Adrenal gland (tissue), 5 donors: ENCODE measurements at regions not wholly inside any gene's neighbourhood (a gene's known extent, or its start where the extent isn't known, plus 50 kb on each side); places are given as distances from the start of the nearest gene placed in this dataset.

Experiments used
- CTCF ChIP-seq, 6 experiments: fragments of 450-650 bp in 4 of 6; fragments of 200-600 bp in 2 of 6; sonication (generic) in 1 of 6; IDR thresholded peaks; 1 replicate in 5 of 6; 2 replicates in 1 of 6; pipeline versions ENCODE4 v1.5.1 to v1.8.0; 2016 to 2021; ENCODE audit warnings: antibody characterized with exemption in 6 of 6, mild to moderate bottlenecking in 2 of 6, moderate library complexity in 1 of 6
- POLR2A ChIP-seq, 2 donors: fragments of 450-650 bp; IDR thresholded peaks; one replicate each; pipeline ENCODE4 v1.6.1; 2017; ENCODE audit warnings: antibody characterized with exemption in 2 of 2, mild to moderate bottlenecking in 2 of 2, moderate library complexity in 1 of 2
- donor health status: DM: no; HTN: no; CAD: no.

- TF ChIP-seq CTCF (IDR thresholded peaks at IDR 0.05): no peak
- TF ChIP-seq POLR2A (IDR thresholded peaks at IDR 0.05): no peak
Measured at GRCh38 chr7:98703916-98704315, 86.8 kb downstream of the NPTX2 start.
